Stimulated activated naive B cell treated with anti-CD40 and anti-IgM and Interleukin-4, amounts not matched to agents 10 μg/mL and 1 μg/mL and 100 μg/mL, for 72 hours (primary cell): ENCODE measurements at regions not wholly inside any gene's neighbourhood (a gene's known extent, or its start where the extent isn't known, plus 50 kb on each side); places are given as distances from the start of the nearest gene placed in this dataset.

Source experiments
- ATAC-seq, 2 donors: fragments of 150-1000 bp; cut with Tn5 transposase; replicated peaks; 2 replicates each; pipeline ENCODE4 v1.10.0; 2021; ENCODE audit warnings: moderate library complexity in 1 of 2
- DNase-seq: peaks from one replicate; pipeline ENCODE4 v3.0.0; 2021
- H3K27ac Mint-ChIP-seq: one replicate; pipeline ENCODE4 v1.8.0; 2022; ENCODE audit warnings: mild to moderate bottlenecking, mixed read lengths
- H3K27me3 Mint-ChIP-seq, 2 donors: one replicate each; pipeline ENCODE4 v1.8.0; 2022; ENCODE audit warnings: mixed read lengths in 2 of 2
- H3K36me3 Mint-ChIP-seq, 2 donors: one replicate each; pipeline ENCODE4 v1.8.0; 2022; ENCODE audit warnings: mixed read lengths in 2 of 2, mild to moderate bottlenecking in 1 of 2
- H3K4me1 Mint-ChIP-seq, 2 donors: one replicate each; pipeline ENCODE4 v1.8.0; 2022; ENCODE audit warnings: mixed read lengths in 2 of 2, mild to moderate bottlenecking in 1 of 2
- H3K4me3 Mint-ChIP-seq, 2 donors: one replicate each; pipeline ENCODE4 v1.8.0; 2022; ENCODE audit warnings: mild to moderate bottlenecking in 2 of 2, mixed read lengths in 2 of 2, moderate library complexity in 1 of 2
- H3K9me3 Mint-ChIP-seq, 2 donors: one replicate each; pipeline ENCODE4 v1.8.0; 2022; ENCODE audit warnings: mixed read lengths in 2 of 2, mild to moderate bottlenecking in 1 of 2

- no peak overlapping the region for H3K4me3 Mint-ChIP-seq
- no peaks in the 10 kb centered on the region for H3K36me3 Mint-ChIP-seq
Measured at GRCh38 chr13:23515116-23515515, 55.1 kb upstream of the TNFRSF19 start.

GRCh38 chr13:23516190-23516589 lies 54.0 kb upstream of the TNFRSF19 start:
- Mint-ChIP-seq H3K27me3 (peaks cover 25 to 37% of the 10 kb centered on the region in 2 donors), H3K27ac (no peak overlapping the region), H3K36me3 (no peaks in the 10 kb centered on the region), H3K9me3 (no peaks in the 10 kb centered on the region), H3K4me1 (no peaks in the 10 kb centered on the region), H3K4me3 (no peak overlapping the region)
- DNase-seq (no peak), ATAC-seq (no peak)

More at GRCh38 chr13:23515116-23515515, 55.1 kb upstream of the TNFRSF19 start:
- ATAC-seq (no peak), DNase-seq (no peak)
- Mint-ChIP-seq H3K4me1 (no peaks in the 10 kb centered on the region), H3K27me3 (peaks cover 21 to 36% of the 10 kb centered on the region in 2 donors), H3K9me3 (no peaks in the 10 kb centered on the region), H3K27ac (no peak overlapping the region)

GRCh38 chr13:23516702-23517101 lies 53.5 kb upstream of the TNFRSF19 start:
- Mint-ChIP-seq H3K27ac (no peak overlapping the region), H3K4me1 (no peaks in the 10 kb centered on the region), H3K36me3 (no peaks in the 10 kb centered on the region), H3K9me3 (no peaks in the 10 kb centered on the region), H3K27me3 (peaks cover 28 to 42% of the 10 kb centered on the region in 2 donors), H3K4me3 (no peak overlapping the region)
- ATAC-seq (no peak), DNase-seq (no peak)

- ATAC-seq, result no peak
- H3K27me3 Mint-ChIP-seq, result peaks cover 24 to 46% of the 10 kb centered on the region in 2 donors
Measured at GRCh38 chr13:23518231-23518630, 52.0 kb upstream of the TNFRSF19 start.

More at GRCh38 chr13:23518231-23518630, 52.0 kb upstream of the TNFRSF19 start:
- no peak overlapping the region for H3K27ac Mint-ChIP-seq
- H3K9me3 Mint-ChIP-seq, result no peaks in the 10 kb centered on the region
- H3K4me1 Mint-ChIP-seq, result no peaks in the 10 kb centered on the region
- H3K36me3 Mint-ChIP-seq, result no peaks in the 10 kb centered on the region
- DNase-seq, result no peak
- H3K4me3 Mint-ChIP-seq, result no peak overlapping the region
